ENCODE measurements at regions not wholly inside any gene's neighbourhood (a gene's known extent, or its start where the extent isn't known, plus 50 kb on each side); places are given as distances from the start of the nearest gene placed in this dataset.

DNA sequence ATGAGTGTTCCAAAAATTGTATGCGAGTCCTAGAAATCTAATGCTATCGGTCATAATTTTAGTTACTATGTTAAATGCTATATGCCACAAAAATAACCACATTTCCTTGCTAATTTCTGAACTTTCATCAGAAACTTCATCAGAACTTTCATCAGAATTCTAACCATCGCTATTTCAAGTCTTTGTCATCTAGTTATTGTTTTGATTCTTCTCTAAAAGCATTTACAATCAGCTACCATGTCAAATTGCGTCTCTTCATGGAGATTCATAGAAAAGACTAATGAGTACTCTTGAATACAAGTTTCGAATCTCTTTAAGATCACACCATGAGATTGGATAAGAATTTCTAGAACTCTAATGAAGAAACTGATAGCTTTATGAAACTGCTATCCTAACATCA lies 52.7 kb upstream of the TM9SF2 start:
- no peak overlapping the region for H3K4me3 Mint-ChIP-seq
- no peak overlapping the region for H3K56ac ChIP-seq (ENCODE audit: insufficient read length, low read depth, low read length)
- H3K36me3 Mint-ChIP-seq (ENCODE audit: insufficient read depth in 1 of 3, low read depth in 3 of 3): peaks cover 0 to 7% (median 4%) of the 10 kb centered on the region in 3 experiments; a peak in 4 of 7 replicates
- H2BK120ac ChIP-seq (ENCODE audit: low read depth, low read length, poor library complexity, severe bottlenecking): no peak overlapping the region
- no peak overlapping the region for H3K27ac Mint-ChIP-seq
- H3K4ac ChIP-seq (ENCODE audit: low read depth, low read length): no peak overlapping the region
- no peak overlapping the region for H3T11ph ChIP-seq (ENCODE audit: low read length)
- no peak overlapping the region for H4K91ac ChIP-seq (ENCODE audit: insufficient read length, low read depth, low read length)
- no peak overlapping the region for H3K14ac ChIP-seq (ENCODE audit: insufficient read depth, low read length)
- no peaks in the 10 kb centered on the region for H3K23me2 ChIP-seq (ENCODE audit: insufficient read length, low read depth, low read length, poor library complexity, severe bottlenecking)
- H3K79me2 ChIP-seq (ENCODE audit: insufficient read depth, low read length): no peaks in the 10 kb centered on the region
- no peak overlapping the region for H4K8ac ChIP-seq (replicated peaks; ENCODE audit: insufficient read length, low read depth, low read length)
- no peaks in the 10 kb centered on the region for H3K9me3 ChIP-seq (ENCODE audit: control insufficient read depth, low read depth, low read length)
- H3K9ac ChIP-seq (ENCODE audit: extremely low read depth, insufficient read length, low read length): no peak overlapping the region
- peaks cover 5 to 9% of the 10 kb centered on the region in 2 experiments for H3K9me3 Mint-ChIP-seq
- 0 out of 2 replicates have a peak, but pooled peaks cover 3% of the 10 kb centered on the region for H3K4me1 ChIP-seq (ENCODE audit: insufficient read depth, low read length)
- H2AFZ ChIP-seq (ENCODE audit: low read length): no peak overlapping the region
- no peaks in the 10 kb centered on the region for H4K20me1 ChIP-seq (ENCODE audit: control insufficient read depth, insufficient read depth, insufficient read length)
- no peaks in the 10 kb centered on the region for H3K79me1 ChIP-seq (ENCODE audit: insufficient read depth, low read depth, low read length, poor library complexity, severe bottlenecking)
- no peak overlapping the region for H3K18ac ChIP-seq (ENCODE audit: insufficient read length, low read depth, low read length)
- no peak overlapping the region for H2AK5ac ChIP-seq (ENCODE audit: insufficient read length, low read length)
- WGBS (ENCODE audit: extremely low coverage, insufficient read length, low lambda C conversion rate): no CpG with 5 or more reads among the region's 5 CpGs
- no peak overlapping the region for H3K4me2 ChIP-seq (ENCODE audit: insufficient read depth, insufficient read length, low read length)
- no peak overlapping the region for H2BK15ac ChIP-seq (ENCODE audit: low read depth, low read length)
- H3K27me3 ChIP-seq (ENCODE audit: insufficient read depth, low read length): no peaks in the 10 kb centered on the region
- TF ChIP-seq, protein P1, sequence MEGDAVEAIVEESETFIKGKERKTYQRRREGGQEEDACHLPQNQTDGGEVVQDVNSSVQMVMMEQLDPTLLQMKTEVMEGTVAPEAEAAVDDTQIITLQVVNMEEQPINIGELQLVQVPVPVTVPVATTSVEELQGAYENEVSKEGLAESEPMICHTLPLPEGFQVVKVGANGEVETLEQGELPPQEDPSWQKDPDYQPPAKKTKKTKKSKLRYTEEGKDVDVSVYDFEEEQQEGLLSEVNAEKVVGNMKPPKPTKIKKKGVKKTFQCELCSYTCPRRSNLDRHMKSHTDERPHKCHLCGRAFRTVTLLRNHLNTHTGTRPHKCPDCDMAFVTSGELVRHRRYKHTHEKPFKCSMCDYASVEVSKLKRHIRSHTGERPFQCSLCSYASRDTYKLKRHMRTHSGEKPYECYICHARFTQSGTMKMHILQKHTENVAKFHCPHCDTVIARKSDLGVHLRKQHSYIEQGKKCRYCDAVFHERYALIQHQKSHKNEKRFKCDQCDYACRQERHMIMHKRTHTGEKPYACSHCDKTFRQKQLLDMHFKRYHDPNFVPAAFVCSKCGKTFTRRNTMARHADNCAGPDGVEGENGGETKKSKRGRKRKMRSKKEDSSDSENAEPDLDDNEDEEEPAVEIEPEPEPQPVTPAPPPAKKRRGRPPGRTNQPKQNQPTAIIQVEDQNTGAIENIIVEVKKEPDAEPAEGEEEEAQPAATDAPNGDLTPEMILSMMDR (conservative IDR thresholded peaks at IDR 0.05): no peak
- H3K27ac ChIP-seq (ENCODE audit: insufficient read length, low read depth, low read length): no peak overlapping the region
- DNase-seq: no peak
- no peak overlapping the region for H4K5ac ChIP-seq (ENCODE audit: insufficient read length, low read depth, low read length)
- H2BK5ac ChIP-seq (ENCODE audit: insufficient read length, low read length): no peak overlapping the region
- H3K4me1 Mint-ChIP-seq: peaks cover 27 to 30% of the 10 kb centered on the region in 2 experiments
- no peak overlapping the region for H2BK12ac ChIP-seq (ENCODE audit: insufficient read length, low read depth, low read length)
- H2BK20ac ChIP-seq (ENCODE audit: low read depth, low read length, poor library complexity, severe bottlenecking): no peak overlapping the region
- H3K23ac ChIP-seq (ENCODE audit: insufficient read length, low read depth, low read length): no peak overlapping the region
- H3K27me3 Mint-ChIP-seq (ENCODE audit: low read depth): no peaks in the 10 kb centered on the region
